ENCODE measurements at regions not wholly inside any gene's neighbourhood (a gene's known extent, or its start where the extent isn't known, plus 50 kb on each side); places are given as distances from the start of the nearest gene placed in this dataset.

GRCh38 chr6:95227351-95227750 lies 350.0 kb upstream of the MANEA start:
- in situ Hi-C loops (cut with MboI) (no loop called here), intact Hi-C loops (cut with micrococcal nuclease; ENCODE audit: unreplicated experiment) (no loop called here)
- BruUV-seq (replicated peaks), result no TSS peak
- Histone ChIP-seq H3K9ac (ENCODE audit: control insufficient read depth, insufficient read depth, low read length) (no peak overlapping the region), H3K4me3 (no peak overlapping the region), H3K4me2 (ENCODE audit: control insufficient read depth, insufficient read depth) (no peak overlapping the region), H3K36me3 (ENCODE audit: control insufficient read depth in 2 of 2, insufficient read depth in 2 of 2, low read length in 1 of 2) (no peaks in the 10 kb centered on the region), H3K27me3 (replicated peaks in 1 of 2; ENCODE audit: control insufficient read depth in 2 of 2, insufficient read depth in 2 of 2, low read length in 1 of 2) (no peaks in the 10 kb centered on the region), H3K9me3 (replicated peaks; ENCODE audit: control insufficient read depth, insufficient read depth, low read length) (no peaks in the 10 kb centered on the region), H3K4me1 (ENCODE audit: control insufficient read depth, insufficient read depth, low read length) (no peaks in the 10 kb centered on the region), H3K27ac (ENCODE audit: control insufficient read depth, insufficient read depth) (no peak overlapping the region), H4K20me1 (ENCODE audit: control insufficient read depth, insufficient read depth) (no peaks in the 10 kb centered on the region; the same call in 1 of the 2 replicates), H2AFZ (ENCODE audit: control insufficient read depth, low read depth, low read length) (no peak overlapping the region), H3K79me2 (ENCODE audit: control insufficient read depth, insufficient read depth, low read length) (no peaks in the 10 kb centered on the region)
- ChIA-PET SMC1A (ENCODE audit: uncharacterized antibody, unreplicated experiment) (no interaction called here), POLR2A (no interaction called here), RAD21 (ENCODE audit: unreplicated experiment) (no interaction called here), CTCF (no interaction called here)
- TF ChIP-seq NKRF (conservative IDR thresholded peaks at IDR 0.05) (no peak), RAD51 (IDR thresholded peaks at IDR 0.05) (no peak), IRF5 (IDR thresholded peaks at IDR 0.05; ENCODE audit: borderline replicate concordance) (no peak), SIX5 (IDR thresholded peaks at IDR 0.05; ENCODE audit: low read depth, low read length, severe bottlenecking) (no peak), NR2C2 (IDR thresholded peaks at IDR 0.05; ENCODE audit: borderline replicate concordance, control insufficient read depth, insufficient read length, low read depth) (no peak)
- FAIRE-seq, result no peak
- ATAC-seq, result no peak
- WGBS (ENCODE audit: insufficient coverage, insufficient replicate concordance, low lambda C conversion rate, missing lambda C conversion rate), result 3% methylated on average over 5 of the region's 5 CpGs
- no peak for DNase-seq (ENCODE audit: low read depth, low spot score)

All from GM12878 (cell line).